CD14-positive monocyte (primary cell): ENCODE measurements at regions not wholly inside any gene's neighbourhood (a gene's known extent, or its start where the extent isn't known, plus 50 kb on each side); places are given as distances from the start of the nearest gene placed in this dataset.

ENCODE experiments used
- DNase-seq, 3 donors: peaks; one replicate each; pipeline ENCODE4 v3.0.0-alpha.2; 2011 to 2022
- H2AFZ ChIP-seq: 2 replicates; pipeline ENCODE4 v1.6.0; 2012; ENCODE audit warnings: mild to moderate bottlenecking, low read depth, low read length, inconsistent platforms; ENCODE audit not compliant: insufficient read depth, poor library complexity, severe bottlenecking
- H3K27ac ChIP-seq, 2 donors: 1 replicate in 1 of 2; 2 replicates in 1 of 2; pipeline ENCODE4 v1.5.1; 2012 to 2013; ENCODE audit warnings: low read length in 2 of 2, control low read depth in 1 of 2, inconsistent platforms in 1 of 2, low read depth in 1 of 2, mild to moderate bottlenecking in 1 of 2
- H3K27me3 ChIP-seq, 2 donors: one replicate each; pipeline versions ENCODE4 v1.6.0 to v1.6.1; 2011 to 2013; ENCODE audit warnings: low read length in 2 of 2; ENCODE audit not compliant: control insufficient read depth in 2 of 2, insufficient read depth in 2 of 2
- H3K36me3 ChIP-seq, 2 donors: replicated peaks in 1 of 2; 1 replicate in 1 of 2; 2 replicates in 1 of 2; pipeline versions ENCODE4 v1.5.1 to v1.6.1; 2012 to 2013; ENCODE audit warnings: low read length in 2 of 2, control low read depth in 1 of 2, inconsistent platforms in 1 of 2, mild to moderate bottlenecking in 1 of 2; ENCODE audit not compliant: insufficient read depth in 2 of 2, control insufficient read depth in 1 of 2
- H3K4me1 ChIP-seq, 2 donors: 1 replicate in 1 of 2; 2 replicates in 1 of 2; pipeline versions ENCODE4 v1.5.1 to v1.6.1; 2012 to 2013; ENCODE audit warnings: low read length in 2 of 2, control low read depth in 1 of 2, inconsistent platforms in 1 of 2, mild to moderate bottlenecking in 1 of 2, moderate library complexity in 1 of 2; ENCODE audit not compliant: insufficient read depth in 2 of 2, control insufficient read depth in 1 of 2
- H3K4me2 ChIP-seq: replicated peaks from 2 replicates; pipeline ENCODE3; 2012; ENCODE audit warnings: low read length, moderate library complexity, mild to moderate bottlenecking; ENCODE audit not compliant: poor library complexity, severe bottlenecking; ENCODE audit errors: extremely low read depth
- H3K4me3 ChIP-seq, 3 experiments: fragments of 200-600 bp in 1 of 3; sonication (generic) in 1 of 3; replicated peaks in 1 of 3; 1 replicate in 2 of 3; 2 replicates in 1 of 3; pipeline ENCODE4 v1.5.1; 2011 to 2013; ENCODE audit warnings: low read length in 3 of 3, mild to moderate bottlenecking in 3 of 3, control low read depth in 2 of 3, low read depth in 2 of 3, inconsistent platforms in 1 of 3, moderate library complexity in 1 of 3
- H3K79me2 ChIP-seq: 2 replicates; pipeline ENCODE4 v1.6.0; 2012; ENCODE audit warnings: mild to moderate bottlenecking, control low read depth, inconsistent platforms, low read length, moderate library complexity; ENCODE audit not compliant: insufficient read depth
- H3K9ac ChIP-seq: 2 replicates; pipeline ENCODE4 v1.6.0; 2017; ENCODE audit warnings: low read length, mild to moderate bottlenecking; ENCODE audit not compliant: insufficient read depth, poor library complexity, severe bottlenecking
- H3K9me3 ChIP-seq, 2 donors: replicated peaks in 1 of 2; 1 replicate in 1 of 2; 2 replicates in 1 of 2; pipeline versions ENCODE4 v1.5.1 to v1.6.1; 2012 to 2013; ENCODE audit warnings: low read length in 2 of 2, control low read depth in 1 of 2; ENCODE audit not compliant: control insufficient read depth in 1 of 2, insufficient read depth in 1 of 2
- H4K20me1 ChIP-seq: 2 replicates; pipeline ENCODE4 v1.6.0; 2012; ENCODE audit warnings: mild to moderate bottlenecking, low read length, control low read depth, moderate library complexity; ENCODE audit not compliant: insufficient read depth
- H3K27ac Mint-ChIP-seq, 7 donors: one replicate each; pipeline ENCODE4 v1.8.0; 2020; ENCODE audit warnings: mild to moderate bottlenecking in 7 of 7, mixed read lengths in 7 of 7, moderate library complexity in 6 of 7, inconsistent platforms in 2 of 7
- H3K27me3 Mint-ChIP-seq, 3 donors: one replicate each; pipeline ENCODE4 v1.8.0; 2021 to 2022; ENCODE audit warnings: low read depth in 3 of 3, mild to moderate bottlenecking in 3 of 3, mixed read lengths in 3 of 3, moderate library complexity in 3 of 3, inconsistent platforms in 1 of 3
- H3K36me3 Mint-ChIP-seq, 2 donors: one replicate each; pipeline ENCODE4 v1.8.0; 2020; ENCODE audit warnings: mixed read lengths in 2 of 2, inconsistent platforms in 1 of 2, mild to moderate bottlenecking in 1 of 2
- H3K4me1 Mint-ChIP-seq: one replicate; pipeline ENCODE4 v1.8.0; 2020; ENCODE audit warnings: mild to moderate bottlenecking, mixed read lengths
- H3K4me3 Mint-ChIP-seq, 2 donors: one replicate each; pipeline ENCODE4 v1.8.0; 2020; ENCODE audit warnings: mild to moderate bottlenecking in 2 of 2, mixed read lengths in 2 of 2, moderate library complexity in 1 of 2
- H3K9me3 Mint-ChIP-seq, 7 donors: one replicate each; pipeline ENCODE4 v1.8.0; 2020 to 2022; ENCODE audit warnings: mixed read lengths in 7 of 7, mild to moderate bottlenecking in 6 of 7, moderate library complexity in 6 of 7, inconsistent platforms in 2 of 7
- CTCF ChIP-seq: fragments of 200-600 bp; IDR thresholded peaks from one replicate; pipeline ENCODE4 v1.8.0; 2022; ENCODE audit warnings: antibody characterized with exemption, mild to moderate bottlenecking
- WGBS: methylation state at CpG from one replicate; pipeline ENCODE4 v1.1.5; 2013; ENCODE audit warnings: missing lambda C conversion rate; ENCODE audit not compliant: insufficient coverage; 5-methylcytosine and 5-hydroxymethylcytosine counted together
- intact Hi-C, 2 donors: fragments of 100-400 bp; cut with micrococcal nuclease; formaldehyde crosslinking; loops; one replicate each; pipeline versions ENCODE4 v1.15.0 to v1.15.1; 2023

GRCh38 chr10:121405953-121406352 is 192.3 kb downstream of the FGFR2 start:
- no peaks in the 10 kb centered on the region for H3K79me2 ChIP-seq
- 93% methylated on average over 4 of the region's 5 CpGs for WGBS
- Mint-ChIP-seq H3K9me3 (peaks cover 0 to 10% (median 1%) of the 10 kb centered on the region in 7 donors), H3K4me1 (no peaks in the 10 kb centered on the region), H3K36me3 (no peaks in the 10 kb centered on the region), H3K27me3 (peaks cover 0 to 4% (median 0%) of the 10 kb centered on the region in 3 donors), H3K27ac (no peak overlapping the region), H3K4me3 (no peak overlapping the region)
- no peaks in the 10 kb centered on the region for H3K4me1 ChIP-seq
- no peak overlapping the region for H2AFZ ChIP-seq
- no peak for DNase-seq
- no peaks in the 10 kb centered on the region for H3K27me3 ChIP-seq
- no peak overlapping the region for H3K27ac ChIP-seq
- no peaks in the 10 kb centered on the region for H3K9me3 ChIP-seq
- no peaks in the 10 kb centered on the region for H3K36me3 ChIP-seq
- H3K9ac ChIP-seq, result no peak overlapping the region
- no peak for TF ChIP-seq CTCF
- no peaks in the 10 kb centered on the region for H4K20me1 ChIP-seq
- intact Hi-C loops, result no loop called here
- H3K4me3 ChIP-seq, result no peak overlapping the region
- no peak overlapping the region for H3K4me2 ChIP-seq

DNA sequence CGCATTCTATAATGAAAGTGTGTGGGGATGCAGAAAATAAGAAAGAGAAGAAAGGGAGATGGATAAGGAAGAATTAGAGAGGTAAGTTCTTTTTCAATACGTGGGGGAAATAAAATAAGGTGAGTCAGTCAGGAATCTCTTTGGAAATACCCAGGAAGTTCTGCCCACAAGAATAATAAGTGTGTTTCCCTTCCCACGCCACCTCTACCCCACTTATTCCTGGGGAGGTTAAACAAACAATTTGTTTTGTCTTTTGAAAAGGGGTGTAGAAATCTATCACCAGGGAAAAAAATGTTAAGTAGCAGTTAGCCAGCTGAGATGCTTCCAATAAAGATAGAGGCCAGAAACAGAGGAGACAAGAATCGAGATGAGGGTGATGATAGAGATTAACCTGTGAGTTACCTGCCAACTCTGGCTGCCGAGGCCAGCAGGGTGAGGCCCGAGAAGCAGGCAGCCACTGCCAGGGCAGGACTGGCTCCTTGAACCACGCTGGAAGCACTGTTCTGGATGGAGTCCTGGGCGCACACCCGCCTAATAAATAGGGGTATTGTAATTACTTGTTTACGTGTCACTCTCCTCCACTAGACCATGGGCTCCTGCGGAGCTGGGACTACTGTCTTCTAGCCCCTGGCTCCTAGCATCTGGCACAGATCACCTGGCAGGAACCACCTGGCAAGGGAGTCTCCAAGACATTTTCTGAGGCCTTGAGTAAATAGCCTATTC is 191.3 kb downstream of the FGFR2 start:
- H3K9ac ChIP-seq, result no peak overlapping the region
- no peak overlapping the region for H3K27ac ChIP-seq
- H3K4me3 ChIP-seq, result no peak overlapping the region
- H3K36me3 Mint-ChIP-seq, result no peaks in the 10 kb centered on the region
- peaks cover 0 to 10% (median 1%) of the 10 kb centered on the region in 7 donors for H3K9me3 Mint-ChIP-seq
- no peak overlapping the region for H3K4me3 Mint-ChIP-seq
- peaks cover 0 to 4% (median 0%) of the 10 kb centered on the region in 3 donors for H3K27me3 Mint-ChIP-seq
- H3K27ac Mint-ChIP-seq, result no peak overlapping the region
- H4K20me1 ChIP-seq, result no peaks in the 10 kb centered on the region
- H3K4me2 ChIP-seq, result no peak overlapping the region
- no peak for DNase-seq
- H3K27me3 ChIP-seq, result no peaks in the 10 kb centered on the region
- no peak overlapping the region for H2AFZ ChIP-seq
- WGBS, result 69% methylated on average over 2 of the region's 11 CpGs
- H3K9me3 ChIP-seq, result no peaks in the 10 kb centered on the region
- no peaks in the 10 kb centered on the region for H3K79me2 ChIP-seq
- no peaks in the 10 kb centered on the region for H3K4me1 ChIP-seq
- no peaks in the 10 kb centered on the region for H3K36me3 ChIP-seq
- TF ChIP-seq CTCF, result no peak
- H3K4me1 Mint-ChIP-seq, result no peaks in the 10 kb centered on the region
- intact Hi-C loops, result no loop called here
